IMR-90 (cell line): ENCODE measurements at regions not wholly inside any gene's neighbourhood (a gene's known extent, or its start where the extent isn't known, plus 50 kb on each side); places are given as distances from the start of the nearest gene placed in this dataset.

Source experiments
- ATAC-seq: fragments of 200-7000 bp; cut with Tn5 transposase; 2 replicates; pipeline ENCODE4 v1.9.1; 2020; ENCODE audit warnings: low read depth, mild to moderate bottlenecking, moderate library complexity
- BruUV-seq: library from RNA; stranded (reverse); fragments of 400-500 nt; replicated peaks from 2 replicates; lab custom pipeline; 2021; lab: Mats Ljungman, UMichigan
- CTCF ChIA-PET: fragments of 300-600 bp; formaldehyde crosslinking; extraction: SDS; loops from one replicate; lab custom pipeline; 2021; ENCODE audit warnings: antibody characterized with exemption; lab: Yijun Ruan, JAX
- POLR2A ChIA-PET: fragments of 300-600 bp; sonication (Branson Sonifier 250); formaldehyde crosslinking; loops from one replicate; lab custom pipeline; 2022; ENCODE audit warnings: antibody characterized with exemption; ENCODE audit not compliant: unreplicated experiment; lab: Charles Lee
- DNase-seq: peaks from one replicate; pipeline ENCODE4 v3.0.0; 2013
- H2AFZ ChIP-seq: replicated peaks from 2 replicates; pipeline ENCODE3; 2013; ENCODE audit warnings: low read length, mild to moderate bottlenecking; ENCODE audit not compliant: poor library complexity
- H2AK5ac ChIP-seq: 2 replicates; pipeline ENCODE4 v1.6.1; 2013; ENCODE audit warnings: low read depth, low read length, inconsistent platforms
- H2AK9ac ChIP-seq: replicated peaks from 2 replicates; pipeline ENCODE3; 2013; ENCODE audit warnings: mild to moderate bottlenecking, low read depth, low read length, moderate library complexity; ENCODE audit not compliant: poor library complexity
- H2BK120ac ChIP-seq: 2 replicates; pipeline ENCODE4 v1.6.1; 2013; ENCODE audit warnings: low read depth, low read length, inconsistent platforms
- H2BK15ac ChIP-seq: 3 replicates; pipeline ENCODE4 v1.6.1; 2013; ENCODE audit warnings: low read depth, low read length, inconsistent platforms
- H2BK20ac ChIP-seq: 2 replicates; pipeline ENCODE4 v1.6.1; 2013; ENCODE audit warnings: low read depth, mild to moderate bottlenecking, inconsistent platforms, low read length, moderate library complexity
- H2BK5ac ChIP-seq: 2 replicates; pipeline ENCODE4 v1.6.1; 2013; ENCODE audit warnings: mild to moderate bottlenecking, low read depth, low read length, inconsistent platforms; ENCODE audit not compliant: poor library complexity, severe bottlenecking
- H3K14ac ChIP-seq: replicated peaks from 2 replicates; pipeline ENCODE4 v1.6.1; 2013; ENCODE audit warnings: low read depth, low read length, inconsistent platforms
- H3K18ac ChIP-seq: 2 replicates; pipeline ENCODE4 v1.6.1; 2013; ENCODE audit warnings: low read depth, low read length, control low read depth
- H3K23ac ChIP-seq: 2 replicates; pipeline ENCODE4 v1.6.1; 2013; ENCODE audit warnings: low read depth, low read length, inconsistent platforms
- H3K27ac ChIP-seq: 2 replicates; pipeline ENCODE4 v1.5.1; 2013; ENCODE audit warnings: mild to moderate bottlenecking, control low read depth, low read length; ENCODE audit not compliant: insufficient read depth
- H3K27me3 ChIP-seq: 2 replicates; pipeline ENCODE4 v1.6.1; 2013; ENCODE audit warnings: low read length; ENCODE audit not compliant: control insufficient read depth, insufficient read depth
- H3K36me3 ChIP-seq: 2 replicates; pipeline ENCODE4 v1.6.1; 2013; ENCODE audit warnings: low read length, mixed read lengths; ENCODE audit not compliant: control insufficient read depth, insufficient read depth
- H3K4ac ChIP-seq: 2 replicates; pipeline ENCODE4 v1.6.1; 2013; ENCODE audit warnings: low read depth, low read length, inconsistent platforms
- H3K4me1 ChIP-seq: 2 replicates; pipeline ENCODE4 v1.6.1; 2013; ENCODE audit warnings: low read length, mixed read lengths; ENCODE audit not compliant: control insufficient read depth, insufficient read depth
- H3K4me2 ChIP-seq: 2 replicates; pipeline ENCODE4 v1.6.1; 2013; ENCODE audit warnings: low read depth, mild to moderate bottlenecking, control low read depth, low read length, moderate library complexity
- H3K4me3 ChIP-seq: 2 replicates; pipeline ENCODE4 v1.5.1; 2013; ENCODE audit warnings: low read depth, mild to moderate bottlenecking, control low read depth, low read length, moderate library complexity; ENCODE audit not compliant: insufficient read depth
- H3K56ac ChIP-seq: 2 replicates; pipeline ENCODE4 v1.6.1; 2013; ENCODE audit warnings: low read length, inconsistent platforms; ENCODE audit not compliant: insufficient read depth; ENCODE audit errors: extremely low read depth
- H3K79me1 ChIP-seq, 2 experiments: 2 replicates each; pipeline ENCODE4 v1.6.1; 2013; ENCODE audit warnings: low read length in 2 of 2, inconsistent platforms in 1 of 2, low read depth in 1 of 2
- H3K9ac ChIP-seq: 2 replicates; pipeline ENCODE4 v1.6.1; 2013; ENCODE audit warnings: low read depth, low read length, control low read depth
- H3K9me1 ChIP-seq: 2 replicates; pipeline ENCODE4 v1.6.1; 2013; ENCODE audit warnings: low read length, inconsistent platforms; ENCODE audit not compliant: insufficient read depth
- H3K9me3 ChIP-seq: 2 replicates; pipeline ENCODE4 v1.6.1; 2013; ENCODE audit warnings: low read length; ENCODE audit not compliant: control insufficient read depth, insufficient read depth
- H4K20me1 ChIP-seq: 2 replicates; pipeline ENCODE4 v1.6.1; 2013; ENCODE audit warnings: low read length, inconsistent platforms; ENCODE audit not compliant: insufficient read depth
- H4K5ac ChIP-seq: 2 replicates; pipeline ENCODE4 v1.6.1; 2013; ENCODE audit warnings: mild to moderate bottlenecking, low read depth, low read length, control low read depth
- H4K8ac ChIP-seq, 2 experiments: 2 replicates each; pipeline ENCODE4 v1.6.1; 2013; ENCODE audit warnings: low read depth in 2 of 2, low read length in 2 of 2, control low read depth in 1 of 2, inconsistent platforms in 1 of 2
- H4K91ac ChIP-seq: 2 replicates; pipeline ENCODE4 v1.6.1; 2013; ENCODE audit warnings: low read depth, low read length, inconsistent platforms; ENCODE audit not compliant: insufficient read depth
- BHLHE40 ChIP-seq: fragments of 150-350 bp; IDR thresholded peaks from 2 replicates; pipeline ENCODE4 v1.6.1; 2016; ENCODE audit warnings: mild to moderate bottlenecking, low read depth, low read length
- CEBPB ChIP-seq: IDR thresholded peaks from 2 replicates; pipeline ENCODE4 v1.6.1; 2012; ENCODE audit warnings: low read depth, low read length, improper control_type of control experiment
- CHD1 ChIP-seq: IDR thresholded peaks from 2 replicates; pipeline ENCODE4 v1.6.1; 2012; ENCODE audit warnings: low read depth, low read length, improper control_type of control experiment
- FOS ChIP-seq: fragments of 150-350 bp; IDR thresholded peaks from 2 replicates; pipeline ENCODE4 v1.6.1; 2016; ENCODE audit warnings: low read depth, low read length
- MAFK ChIP-seq: IDR thresholded peaks from 2 replicates; pipeline ENCODE4 v1.6.1; 2012; ENCODE audit warnings: low read depth, low read length, improper control_type of control experiment
- MAZ ChIP-seq: IDR thresholded peaks from 2 replicates; pipeline ENCODE4 v1.6.1; 2012; ENCODE audit warnings: low read depth, mild to moderate bottlenecking, low read length, improper control_type of control experiment, moderate library complexity, borderline replicate concordance
- MXI1 ChIP-seq: IDR thresholded peaks from 2 replicates; pipeline ENCODE4 v1.6.1; 2012; ENCODE audit warnings: low read depth, mild to moderate bottlenecking, low read length, moderate library complexity, borderline replicate concordance
- NFE2L2 ChIP-seq: fragments of 150-350 bp; IDR thresholded peaks from 2 replicates; pipeline ENCODE4 v1.6.1; 2016; ENCODE audit warnings: low read depth, mild to moderate bottlenecking, low read length
- POLR2A ChIP-seq: IDR thresholded peaks from 2 replicates; pipeline ENCODE4 v1.6.1; 2012; ENCODE audit warnings: mild to moderate bottlenecking, low read depth, low read length
- RAD21 ChIP-seq: IDR thresholded peaks from 2 replicates; pipeline ENCODE4 v1.6.1; 2012; ENCODE audit warnings: low read length, improper control_type of control experiment
- RCOR1 ChIP-seq: IDR thresholded peaks from 2 replicates; pipeline ENCODE4 v1.6.1; 2012; ENCODE audit warnings: mild to moderate bottlenecking, low read length, improper control_type of control experiment; ENCODE audit not compliant: insufficient replicate concordance
- RFX5 ChIP-seq: IDR thresholded peaks from 2 replicates; pipeline ENCODE4 v1.8.0; 2012; ENCODE audit warnings: low read depth, mild to moderate bottlenecking, low read length, moderate library complexity
- SMC3 ChIP-seq: fragments of 150-350 bp; IDR thresholded peaks from 2 replicates; pipeline ENCODE4 v1.6.1; 2016; ENCODE audit warnings: low read depth, mild to moderate bottlenecking, antibody characterized with exemption, low read length, moderate library complexity
- WGBS, 2 experiments: methylation state at CpG; one replicate each; pipeline versions ENCODE4 v1.1.5 to v1.1.7; 2013; ENCODE audit warnings: missing lambda C conversion rate in 2 of 2; ENCODE audit not compliant: insufficient read length in 1 of 2; ENCODE audit errors: extremely low coverage in 2 of 2; 5-methylcytosine and 5-hydroxymethylcytosine counted together
- dilution Hi-C: fragments of 300-500 bp; cut with HindIII; formaldehyde crosslinking; loops from one replicate; pipeline ENCODE4 v1.14.3; 2018; ENCODE audit warnings: low sequenced_read_pairs; ENCODE audit not compliant: unreplicated experiment
- in situ Hi-C: fragments of 300-500 bp; cut with MboI; formaldehyde crosslinking; loops from 3 replicates; pipeline ENCODE4 v1.14.3; 2019; ENCODE audit warnings: low sequenced_read_pairs, inconsistent platforms, mixed read lengths
- intact Hi-C: fragments of 100-400 bp; cut with micrococcal nuclease; formaldehyde crosslinking; loops from 2 replicates; pipeline ENCODE4 v1.10.0; 2022
- TF ChIP-seq, protein P1 (sequence below): conservative IDR thresholded peaks from 2 replicates; pipeline ENCODE4 v1.5.1; 2012; ENCODE audit warnings: mild to moderate bottlenecking, low read depth, low read length, improper control_type of control experiment
- TF ChIP-seq, protein P2 (sequence below): fragments of 150-350 bp; IDR thresholded peaks from 2 replicates; pipeline ENCODE4 v1.6.1; 2017; ENCODE audit warnings: mild to moderate bottlenecking, antibody characterized with exemption, low read length, low read depth
- TF ChIP-seq, protein P3 (sequence below): fragments of 150-350 bp; IDR thresholded peaks from 2 replicates; pipeline ENCODE4 v1.6.1; 2016; ENCODE audit warnings: low read depth, mild to moderate bottlenecking, low read length, moderate library complexity, borderline replicate concordance

DNA sequence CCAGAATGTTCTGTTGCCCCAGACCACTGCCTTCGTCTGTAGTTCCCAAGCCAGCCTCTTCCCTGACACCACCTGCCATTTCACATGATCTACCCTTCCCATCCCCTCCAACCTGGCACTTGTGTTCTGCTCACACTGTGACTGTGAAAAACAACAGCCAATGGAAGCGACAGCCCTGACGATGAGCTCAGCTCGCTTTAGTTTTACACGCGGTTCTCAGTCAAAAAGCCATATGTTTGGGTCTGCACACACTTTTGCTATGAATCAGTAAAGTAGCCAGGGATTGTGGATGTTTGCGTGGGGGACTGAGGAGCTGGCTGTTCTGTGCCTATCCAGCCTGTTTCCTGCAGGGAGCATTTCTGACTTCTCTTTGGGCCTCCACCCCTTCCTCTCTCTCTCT is 282.7 kb downstream of the WDR11 start:
- POLR2A ChIA-PET, result interaction anchor here (0.6 kb wide), 1 partner anchor 331 kb away, joined by 3 read pairs; no protein-coding TSS in a partner anchor
- no peaks in the 10 kb centered on the region for H3K79me1 ChIP-seq
- H2BK15ac ChIP-seq, result no peak overlapping the region
- no peak overlapping the region for H3K9ac ChIP-seq
- H3K14ac ChIP-seq, result no peak overlapping the region
- BruUV-seq, result no TSS peak
- TF ChIP-seq MAFK (no peak), SMC3 (no peak), RAD21 (no peak), CEBPB (no peak), MXI1 (no peak), RCOR1 (no peak), RFX5 (no peak), POLR2A (no peak), BHLHE40 (no peak), MAZ (no peak), NFE2L2 (no peak), CHD1 (no peak), FOS (no peak)
- TF ChIP-seq, protein P1, sequence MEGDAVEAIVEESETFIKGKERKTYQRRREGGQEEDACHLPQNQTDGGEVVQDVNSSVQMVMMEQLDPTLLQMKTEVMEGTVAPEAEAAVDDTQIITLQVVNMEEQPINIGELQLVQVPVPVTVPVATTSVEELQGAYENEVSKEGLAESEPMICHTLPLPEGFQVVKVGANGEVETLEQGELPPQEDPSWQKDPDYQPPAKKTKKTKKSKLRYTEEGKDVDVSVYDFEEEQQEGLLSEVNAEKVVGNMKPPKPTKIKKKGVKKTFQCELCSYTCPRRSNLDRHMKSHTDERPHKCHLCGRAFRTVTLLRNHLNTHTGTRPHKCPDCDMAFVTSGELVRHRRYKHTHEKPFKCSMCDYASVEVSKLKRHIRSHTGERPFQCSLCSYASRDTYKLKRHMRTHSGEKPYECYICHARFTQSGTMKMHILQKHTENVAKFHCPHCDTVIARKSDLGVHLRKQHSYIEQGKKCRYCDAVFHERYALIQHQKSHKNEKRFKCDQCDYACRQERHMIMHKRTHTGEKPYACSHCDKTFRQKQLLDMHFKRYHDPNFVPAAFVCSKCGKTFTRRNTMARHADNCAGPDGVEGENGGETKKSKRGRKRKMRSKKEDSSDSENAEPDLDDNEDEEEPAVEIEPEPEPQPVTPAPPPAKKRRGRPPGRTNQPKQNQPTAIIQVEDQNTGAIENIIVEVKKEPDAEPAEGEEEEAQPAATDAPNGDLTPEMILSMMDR, result no peak
- TF ChIP-seq, protein P2, sequence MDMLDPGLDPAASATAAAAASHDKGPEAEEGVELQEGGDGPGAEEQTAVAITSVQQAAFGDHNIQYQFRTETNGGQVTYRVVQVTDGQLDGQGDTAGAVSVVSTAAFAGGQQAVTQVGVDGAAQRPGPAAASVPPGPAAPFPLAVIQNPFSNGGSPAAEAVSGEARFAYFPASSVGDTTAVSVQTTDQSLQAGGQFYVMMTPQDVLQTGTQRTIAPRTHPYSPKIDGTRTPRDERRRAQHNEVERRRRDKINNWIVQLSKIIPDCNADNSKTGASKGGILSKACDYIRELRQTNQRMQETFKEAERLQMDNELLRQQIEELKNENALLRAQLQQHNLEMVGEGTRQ, result no peak
- TF ChIP-seq, protein P3, sequence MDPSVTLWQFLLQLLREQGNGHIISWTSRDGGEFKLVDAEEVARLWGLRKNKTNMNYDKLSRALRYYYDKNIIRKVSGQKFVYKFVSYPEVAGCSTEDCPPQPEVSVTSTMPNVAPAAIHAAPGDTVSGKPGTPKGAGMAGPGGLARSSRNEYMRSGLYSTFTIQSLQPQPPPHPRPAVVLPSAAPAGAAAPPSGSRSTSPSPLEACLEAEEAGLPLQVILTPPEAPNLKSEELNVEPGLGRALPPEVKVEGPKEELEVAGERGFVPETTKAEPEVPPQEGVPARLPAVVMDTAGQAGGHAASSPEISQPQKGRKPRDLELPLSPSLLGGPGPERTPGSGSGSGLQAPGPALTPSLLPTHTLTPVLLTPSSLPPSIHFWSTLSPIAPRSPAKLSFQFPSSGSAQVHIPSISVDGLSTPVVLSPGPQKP, result no peak
- dilution Hi-C loops (no loop called here), intact Hi-C loops (no loop called here), in situ Hi-C loops (no loop called here)
- H4K20me1 ChIP-seq, result no peaks in the 10 kb centered on the region
- H2AFZ ChIP-seq, result no peak overlapping the region
- no peak overlapping the region for H3K27ac ChIP-seq
- H2BK20ac ChIP-seq, result no peak overlapping the region
- no peak overlapping the region for H4K91ac ChIP-seq
- H3K4me3 ChIP-seq, result no peak overlapping the region
- WGBS, 2 experiments, result no CpG with 5 or more reads among the region's 7 CpGs
- H2BK5ac ChIP-seq, result no peak overlapping the region
- no peaks in the 10 kb centered on the region for H3K9me1 ChIP-seq
- H3K27me3 ChIP-seq, result no peaks in the 10 kb centered on the region
- H3K4me2 ChIP-seq, result no peak overlapping the region
- H3K18ac ChIP-seq, result no peak overlapping the region
- no peaks in the 10 kb centered on the region for H3K4me1 ChIP-seq
- CTCF ChIA-PET, result interaction anchor here (1.1 kb wide), 1 partner anchor 23 kb away, joined by 3 read pairs; no protein-coding TSS in a partner anchor
- peaks cover 47% of the 10 kb centered on the region for H3K9me3 ChIP-seq
- no peaks in the 10 kb centered on the region for H3K36me3 ChIP-seq
- ATAC-seq, result no peak
- no peak overlapping the region for H4K5ac ChIP-seq
- no peak overlapping the region for H4K8ac ChIP-seq
- no peak for DNase-seq
- no peak overlapping the region for H2AK5ac ChIP-seq
- H3K4ac ChIP-seq, result no peak overlapping the region
- H3K56ac ChIP-seq, result no peak overlapping the region
- no peak overlapping the region for H2AK9ac ChIP-seq
- H3K23ac ChIP-seq, result no peak overlapping the region
- H2BK120ac ChIP-seq, result no peak overlapping the region
